Retinal pigment epithelial cell (primary cell): ENCODE measurements at regions not wholly inside any gene's neighbourhood (a gene's known extent, or its start where the extent isn't known, plus 50 kb on each side); places are given as distances from the start of the nearest gene placed in this dataset.

Experiments
- DNase-seq: peaks from one replicate; pipeline ENCODE4 v3.0.0-alpha.2; 2010; ENCODE audit warnings: low read depth
- H3K4me3 ChIP-seq: 2 replicates; pipeline ENCODE4 v1.5.1; 2011; ENCODE audit warnings: mild to moderate bottlenecking, low read length, control low read depth, moderate library complexity
- TF ChIP-seq, protein P1 (sequence below): conservative IDR thresholded peaks from 2 replicates; pipeline ENCODE4 v1.5.1; 2011; ENCODE audit warnings: low read depth, low read length, control low read depth, inconsistent platforms

GRCh38 chr13:79862515-79862914 is 381.6 kb downstream of the NDFIP2 start:
- TF ChIP-seq, protein P1, sequence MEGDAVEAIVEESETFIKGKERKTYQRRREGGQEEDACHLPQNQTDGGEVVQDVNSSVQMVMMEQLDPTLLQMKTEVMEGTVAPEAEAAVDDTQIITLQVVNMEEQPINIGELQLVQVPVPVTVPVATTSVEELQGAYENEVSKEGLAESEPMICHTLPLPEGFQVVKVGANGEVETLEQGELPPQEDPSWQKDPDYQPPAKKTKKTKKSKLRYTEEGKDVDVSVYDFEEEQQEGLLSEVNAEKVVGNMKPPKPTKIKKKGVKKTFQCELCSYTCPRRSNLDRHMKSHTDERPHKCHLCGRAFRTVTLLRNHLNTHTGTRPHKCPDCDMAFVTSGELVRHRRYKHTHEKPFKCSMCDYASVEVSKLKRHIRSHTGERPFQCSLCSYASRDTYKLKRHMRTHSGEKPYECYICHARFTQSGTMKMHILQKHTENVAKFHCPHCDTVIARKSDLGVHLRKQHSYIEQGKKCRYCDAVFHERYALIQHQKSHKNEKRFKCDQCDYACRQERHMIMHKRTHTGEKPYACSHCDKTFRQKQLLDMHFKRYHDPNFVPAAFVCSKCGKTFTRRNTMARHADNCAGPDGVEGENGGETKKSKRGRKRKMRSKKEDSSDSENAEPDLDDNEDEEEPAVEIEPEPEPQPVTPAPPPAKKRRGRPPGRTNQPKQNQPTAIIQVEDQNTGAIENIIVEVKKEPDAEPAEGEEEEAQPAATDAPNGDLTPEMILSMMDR, result no peak
- no peak overlapping the region for H3K4me3 ChIP-seq
- DNase-seq, result no peak

DNA sequence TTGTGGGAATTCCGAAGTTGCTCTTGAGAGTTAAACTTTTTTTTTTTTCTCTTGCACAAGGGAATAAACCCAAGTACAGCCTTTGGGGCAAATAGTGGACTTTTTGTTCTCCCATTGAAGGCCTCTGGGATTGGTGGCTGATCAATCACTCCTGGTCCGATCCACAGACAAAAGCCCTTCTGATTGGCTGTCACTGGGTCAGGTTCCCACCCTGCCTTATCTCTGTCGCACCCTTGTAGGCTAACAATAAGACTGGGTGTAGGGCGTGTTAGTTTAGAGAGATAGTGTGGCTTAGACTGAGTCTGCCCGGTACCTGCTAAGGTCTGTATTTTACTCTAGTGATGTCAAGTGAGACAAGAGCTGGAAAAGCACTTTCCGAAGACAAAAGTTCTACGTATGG is 380.8 kb downstream of the NDFIP2 start:
- DNase-seq, result no peak
- H3K4me3 ChIP-seq, result no peak overlapping the region
- TF ChIP-seq, protein P1, result no peak

GRCh38 chr13:79860791-79861190 is 379.8 kb downstream of the NDFIP2 start:
- no peak for DNase-seq
- TF ChIP-seq, protein P1, result no peak
- no peak overlapping the region for H3K4me3 ChIP-seq

DNA sequence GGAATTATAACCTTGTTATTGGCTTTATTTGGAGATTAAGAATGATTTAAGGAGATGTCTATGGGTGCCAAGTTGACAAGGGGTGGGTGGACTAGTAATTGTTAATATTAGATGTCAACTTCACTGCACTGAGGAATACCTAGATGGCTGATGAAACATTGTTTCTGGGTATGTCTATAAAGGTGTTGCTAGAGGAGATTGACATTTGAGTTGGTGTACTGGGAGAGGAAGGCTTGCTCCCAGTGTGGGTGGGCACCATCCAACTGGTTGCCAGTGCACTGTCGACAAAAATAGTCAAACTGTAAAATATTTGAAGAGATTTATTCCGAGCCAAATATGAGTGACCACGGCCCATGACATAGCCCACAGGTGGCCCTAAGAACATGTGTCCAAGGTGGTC is 378.8 kb downstream of the NDFIP2 start:
- TF ChIP-seq, protein P1, result no peak
- no peak for DNase-seq
- no peak overlapping the region for H3K4me3 ChIP-seq

- TF ChIP-seq, protein P1, result no peak
- no peak overlapping the region for H3K4me3 ChIP-seq
- DNase-seq, result peak; percentile 56
Measured at GRCh38 chr13:79853251-79853650, 372.3 kb downstream of the NDFIP2 start.

DNA sequence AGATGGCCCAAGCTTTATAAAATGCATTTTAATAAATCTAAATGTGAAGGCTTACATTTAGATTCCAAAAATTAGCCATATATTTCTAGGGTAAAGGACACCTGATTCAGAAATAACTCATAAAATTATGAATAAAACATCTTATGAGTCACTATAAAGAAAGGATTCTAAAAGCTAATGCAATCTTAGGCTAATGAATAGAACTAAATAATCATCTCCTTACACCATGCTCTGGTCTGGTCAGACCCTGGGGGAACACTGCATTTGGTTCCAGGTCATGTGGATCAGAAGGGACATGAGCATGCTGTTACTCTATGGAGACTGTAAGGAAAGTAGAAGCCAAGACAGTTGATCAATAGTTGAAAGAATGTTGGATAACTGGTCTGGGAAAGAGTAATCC is 370.4 kb downstream of the NDFIP2 start:
- TF ChIP-seq, protein P1, result no peak
- no peak overlapping the region for H3K4me3 ChIP-seq
- no peak for DNase-seq

DNA sequence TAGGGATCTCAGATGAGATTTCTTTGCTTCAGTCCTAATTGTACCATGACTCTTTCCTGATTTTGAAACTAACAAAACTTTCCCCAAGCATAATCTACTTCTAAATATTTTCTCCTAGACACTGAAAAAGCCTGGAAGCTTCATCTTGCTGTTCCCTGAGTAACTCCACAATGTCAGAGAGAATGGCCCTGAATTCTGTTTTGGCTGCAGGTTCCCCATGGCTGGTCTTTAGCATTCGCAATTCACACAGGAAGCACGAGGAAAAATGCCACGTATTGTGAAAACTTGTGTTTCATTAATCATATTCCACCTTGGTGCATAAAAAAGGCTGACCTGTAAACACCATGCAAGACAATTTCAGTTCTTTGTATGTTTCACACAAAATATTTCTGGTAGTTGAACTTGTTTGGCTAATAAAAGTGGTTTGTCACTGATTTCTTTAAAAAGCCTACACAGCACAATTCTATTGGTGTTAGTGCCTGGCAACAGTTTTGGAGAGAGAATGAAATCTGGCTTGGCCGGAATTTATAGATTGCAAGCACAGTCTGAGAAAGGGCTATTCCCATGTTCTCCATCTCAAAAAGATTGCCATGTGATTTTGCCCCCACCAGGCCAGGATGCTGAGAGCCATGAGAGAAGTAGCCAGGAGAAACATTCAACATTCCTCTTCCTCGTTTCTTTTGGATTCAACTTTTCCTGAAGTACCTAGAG is 367.1 kb downstream of the NDFIP2 start:
- DNase-seq, result no peak
- H3K4me3 ChIP-seq, result no peak overlapping the region
- TF ChIP-seq, protein P1, result no peak
